GM18502 (cell line): ENCODE measurements at regions not wholly inside any gene's neighbourhood (a gene's known extent, or its start where the extent isn't known, plus 50 kb on each side); places are given as distances from the start of the nearest gene placed in this dataset.
"Not testable (repeated sequence)": the region's sequence is repeated elsewhere in the genome, so short reads cannot be mapped to it uniquely, and the experiment has no call there.

Experiments
- ATAC-seq: cut with Tn5 transposase; IDR thresholded peaks from one replicate; pipeline ENCODE4 v1.9.1; 2021; ENCODE audit warnings: mild to moderate bottlenecking; ENCODE audit not compliant: unreplicated experiment, poor library complexity

GRCh38 chr16:9334103-9334502 is 242.7 kb downstream of the HAPSTR1 start:
- ATAC-seq = no peak

- ATAC-seq = no peak
Measured at GRCh38 chr16:9337308-9338032, 246.0 kb downstream of the HAPSTR1 start.

- no peak for ATAC-seq
Measured at GRCh38 chr16:9338068-9338467, 246.6 kb downstream of the HAPSTR1 start.

GRCh38 chr16:9338510-9338909 is 247.1 kb downstream of the HAPSTR1 start:
- no peak for ATAC-seq

- no peak for ATAC-seq
Measured at GRCh38 chr16:9340526-9341256, 249.2 kb downstream of the HAPSTR1 start.

GRCh38 chr16:9343276-9343675 is 251.8 kb downstream of the HAPSTR1 start:
- ATAC-seq = no peak

GRCh38 chr16:9344508-9344907 is 253.1 kb downstream of the HAPSTR1 start:
- no peak for ATAC-seq

GRCh38 chr16:9345046-9345445 is 253.6 kb downstream of the HAPSTR1 start:
- ATAC-seq = no peak

GRCh38 chr16:9345880-9346279 is 254.4 kb downstream of the HAPSTR1 start:
- no peak for ATAC-seq

GRCh38 chr16:9348912-9349311 is 257.5 kb downstream of the HAPSTR1 start:
- no peak for ATAC-seq

GRCh38 chr16:9349373-9349960 is 258.0 kb downstream of the HAPSTR1 start:
- ATAC-seq = not testable (repeated sequence)

GRCh38 chr16:9350119-9350799 is 258.8 kb downstream of the HAPSTR1 start:
- ATAC-seq = not testable (repeated sequence)

GRCh38 chr16:9351440-9351839 is 260.0 kb downstream of the HAPSTR1 start:
- ATAC-seq = no peak

GRCh38 chr16:9351841-9352434 is 260.5 kb downstream of the HAPSTR1 start:
- ATAC-seq = no peak

- ATAC-seq = no peak
Measured at GRCh38 chr16:9357829-9358228, 266.4 kb downstream of the HAPSTR1 start.

- no peak for ATAC-seq
Measured at GRCh38 chr16:9360075-9360474, 268.6 kb downstream of the HAPSTR1 start.

- ATAC-seq = no peak
Measured at GRCh38 chr16:9362050-9362449, 270.6 kb downstream of the HAPSTR1 start.

- ATAC-seq = no peak
Measured at GRCh38 chr16:9362604-9363003, 271.2 kb downstream of the HAPSTR1 start.

GRCh38 chr16:9363520-9363919 is 272.1 kb downstream of the HAPSTR1 start:
- no peak for ATAC-seq

GRCh38 chr16:9364721-9365369 is 273.4 kb downstream of the HAPSTR1 start:
- ATAC-seq = no peak
